GM12878 (cell line): ENCODE measurements at regions not wholly inside any gene's neighbourhood (a gene's known extent, or its start where the extent isn't known, plus 50 kb on each side); places are given as distances from the start of the nearest gene placed in this dataset.

Source experiments
- ATAC-seq: fragments of 200-7000 bp; cut with Tn5 transposase; 3 replicates; pipeline ENCODE4 v1.9.1; 2020; ENCODE audit warnings: mild to moderate bottlenecking, moderate library complexity
- BruUV-seq: library from RNA; stranded (reverse); fragments of 400-500 nt; replicated peaks from 2 replicates; lab custom pipeline; 2021; lab: Mats Ljungman, UMichigan
- CTCF ChIA-PET: fragments of 300-600 bp; sonication (Branson Sonifier 250); formaldehyde crosslinking; extraction: SDS; loops from one replicate; lab custom pipeline; 2021; ENCODE audit warnings: inconsistent platforms; lab: Yijun Ruan, JAX
- POLR2A ChIA-PET: fragments of 350-600 bp; formaldehyde crosslinking; extraction: SDS; loops from one replicate; lab custom pipeline; 2021; ENCODE audit warnings: inconsistent platforms; lab: Charles Lee
- RAD21 ChIA-PET: fragments of 300-600 bp; sonication (Branson Sonifier 250); formaldehyde crosslinking; loops from one replicate; lab custom pipeline; 2023; ENCODE audit warnings: antibody characterized with exemption; ENCODE audit not compliant: unreplicated experiment; lab: Charles Lee
- SMC1A ChIA-PET: fragments of 300-600 bp; sonication (Branson Sonifier 250); formaldehyde crosslinking; loops from one replicate; lab custom pipeline; 2023; ENCODE audit not compliant: unreplicated experiment, uncharacterized antibody; lab: Charles Lee
- DNase-seq: peaks from one replicate; pipeline ENCODE4 v3.0.0-alpha.2; 2011; ENCODE audit warnings: low read depth, low spot score
- FAIRE-seq: peaks from 3 replicates; lab custom pipeline; 2011; peaks lifted over from hg19 to GRCh38; lab: Jason Lieb, UNC
- H2AFZ ChIP-seq: 2 replicates; pipeline ENCODE4 v1.6.0; 2011; ENCODE audit warnings: low read depth, low read length, control low read depth; ENCODE audit not compliant: control insufficient read depth
- H3K27ac ChIP-seq: 2 replicates; pipeline ENCODE4 v1.5.1; 2011; ENCODE audit warnings: control low read depth; ENCODE audit not compliant: control insufficient read depth, insufficient read depth
- H3K27me3 ChIP-seq, 2 experiments: replicated peaks in 1 of 2; 2 replicates each; pipeline versions ENCODE4 v1.6.0 to v1.6.1; 2011; ENCODE audit warnings: low read length in 1 of 2; ENCODE audit not compliant: control insufficient read depth in 2 of 2, insufficient read depth in 2 of 2
- H3K36me3 ChIP-seq, 2 experiments: 2 replicates each; pipeline ENCODE4 v1.5.1; 2011; ENCODE audit warnings: low read length in 1 of 2; ENCODE audit not compliant: control insufficient read depth in 2 of 2, insufficient read depth in 2 of 2
- H3K4me1 ChIP-seq: 2 replicates; pipeline ENCODE4 v1.6.1; 2011; ENCODE audit warnings: mild to moderate bottlenecking, low read length, moderate library complexity, mixed read lengths; ENCODE audit not compliant: control insufficient read depth, insufficient read depth
- H3K4me2 ChIP-seq: 2 replicates; pipeline ENCODE4 v1.6.0; 2011; ENCODE audit warnings: control low read depth; ENCODE audit not compliant: control insufficient read depth, insufficient read depth
- H3K4me3 ChIP-seq: fragments of 200-600 bp; sonication (generic); 2 replicates; pipeline ENCODE4 v1.5.1; 2016
- H3K79me2 ChIP-seq: 2 replicates; pipeline ENCODE4 v1.6.0; 2011; ENCODE audit warnings: low read length; ENCODE audit not compliant: control insufficient read depth, insufficient read depth
- H3K9ac ChIP-seq: 2 replicates; pipeline ENCODE4 v1.8.0; 2011; ENCODE audit warnings: low read length, control low read depth, mixed read lengths; ENCODE audit not compliant: control insufficient read depth, insufficient read depth
- H3K9me3 ChIP-seq: replicated peaks from 3 replicates; pipeline ENCODE4 v1.5.1; 2011; ENCODE audit warnings: mild to moderate bottlenecking, low read length; ENCODE audit not compliant: control insufficient read depth, insufficient read depth
- H4K20me1 ChIP-seq: 2 replicates; pipeline ENCODE4 v1.6.0; 2011; ENCODE audit not compliant: control insufficient read depth, insufficient read depth
- BMI1 ChIP-seq: fragments of 450-650 bp; IDR thresholded peaks from 2 replicates; pipeline ENCODE4 v1.6.1; 2016; ENCODE audit warnings: mild to moderate bottlenecking, moderate library complexity, borderline replicate concordance
- BRCA1 ChIP-seq: IDR thresholded peaks from 2 replicates; pipeline ENCODE4 v1.6.1; 2011; ENCODE audit warnings: low read depth, low read length, improper control_type of control experiment
- EP300 ChIP-seq, 2 experiments: fragments of 150-350 bp in 1 of 2; IDR thresholded peaks; 2 replicates each; pipeline ENCODE4 v1.6.1; 2011 to 2012; ENCODE audit warnings: low read depth in 2 of 2, low read length in 2 of 2, borderline replicate concordance in 1 of 2, improper control_type of control experiment in 1 of 2, inconsistent platforms in 1 of 2; ENCODE audit not compliant: control insufficient read depth in 1 of 2
- GATAD2B ChIP-seq: fragments of 450-650 bp; conservative IDR thresholded peaks from 2 replicates; pipeline ENCODE4 v1.6.1; 2017; ENCODE audit warnings: low read depth, mild to moderate bottlenecking, moderate library complexity
- HCFC1 ChIP-seq: fragments of 150-350 bp; IDR thresholded peaks from 2 replicates; pipeline ENCODE4 v1.6.1; 2014; ENCODE audit warnings: low read length
- HDAC6 ChIP-seq: fragments of 200-600 bp; sonication (generic); IDR thresholded peaks from one replicate; pipeline ENCODE4 v1.8.0; 2017; ENCODE audit warnings: antibody characterized with exemption; ENCODE audit not compliant: unreplicated experiment
- LARP7 ChIP-seq: fragments of 450-650 bp; IDR thresholded peaks from 2 replicates; pipeline ENCODE4 v1.6.1; 2017; ENCODE audit warnings: mild to moderate bottlenecking
- PAX8 ChIP-seq: fragments of 450-650 bp; IDR thresholded peaks from 2 replicates; pipeline ENCODE4 v1.6.1; 2017; ENCODE audit warnings: mild to moderate bottlenecking, moderate library complexity
- SMAD5 ChIP-seq: IDR thresholded peaks from 2 replicates; pipeline ENCODE4 v1.6.1; 2016; ENCODE audit warnings: antibody characterized with exemption, low read depth
- TAF1 ChIP-seq: IDR thresholded peaks from 2 replicates; pipeline ENCODE4 v1.6.1; 2011; ENCODE audit warnings: mild to moderate bottlenecking, low read depth, low read length, borderline replicate concordance
- TBL1XR1 ChIP-seq: IDR thresholded peaks from 2 replicates; pipeline ENCODE4 v1.6.1; 2012; ENCODE audit warnings: low read depth, low read length, improper control_type of control experiment
- USF2 ChIP-seq: IDR thresholded peaks from 2 replicates; pipeline ENCODE4 v1.6.1; 2011; ENCODE audit warnings: low read depth, low read length, improper control_type of control experiment, borderline replicate concordance
- ZNF622 ChIP-seq: fragments of 450-650 bp; IDR thresholded peaks from 2 replicates; pipeline ENCODE4 v1.6.1; 2017; ENCODE audit warnings: mild to moderate bottlenecking, inconsistent platforms
- WGBS: methylation state at CpG from one replicate; pipeline ENCODE4 v1.1.6; 2016; ENCODE audit warnings: low lambda C conversion rate; ENCODE audit not compliant: insufficient replicate concordance, insufficient coverage; ENCODE audit errors: missing lambda C conversion rate; 5-methylcytosine and 5-hydroxymethylcytosine counted together
- in situ Hi-C: fragments of 300-500 bp; cut with MboI; formaldehyde crosslinking; loops from 9 replicates; pipeline ENCODE4 v1.14.3; 2018; ENCODE audit warnings: mixed read lengths
- intact Hi-C: fragments of 100-400 bp; cut with micrococcal nuclease; formaldehyde crosslinking; loops from one replicate; pipeline ENCODE4 v1.14.2; 2022; ENCODE audit not compliant: unreplicated experiment
- TF ChIP-seq, protein P1 (sequence below): fragments of 450-650 bp; IDR thresholded peaks from 2 replicates; pipeline ENCODE4 v1.6.1; 2017; ENCODE audit warnings: mild to moderate bottlenecking
- TF ChIP-seq, protein P2 (sequence below): IDR thresholded peaks from 2 replicates; pipeline ENCODE4 v1.6.1; 2011; ENCODE audit warnings: borderline replicate concordance, low read depth, mild to moderate bottlenecking, moderate library complexity, mixed read lengths, low read length; ENCODE audit not compliant: insufficient read depth; ENCODE audit errors: extremely low read length

GRCh38 chr6:105739764-105740163, 336.9 kb upstream of the PREP start:
- Histone ChIP-seq H3K4me3 (no peak overlapping the region), H3K9ac (no peak overlapping the region), H3K27ac (no peak overlapping the region), H3K9me3 (no peaks in the 10 kb centered on the region; the same call in 2 of the 3 replicates), H3K36me3 (no peaks in the 10 kb centered on the region), H3K27me3 (no peaks in the 10 kb centered on the region), H3K79me2 (no peaks in the 10 kb centered on the region), H2AFZ (no peak overlapping the region), H3K4me1 (peaks cover 5% of the 10 kb centered on the region; the same call in 1 of the 2 replicates), H4K20me1 (no peaks in the 10 kb centered on the region), H3K4me2 (no peak overlapping the region)
- ChIA-PET CTCF (interaction anchor here (0.9 to 2.4 kb wide), 2 partner anchors 307 to 483 kb away, joined by 3 to 6 read pairs; no protein-coding TSS in a partner anchor), RAD21 (interaction anchor here (2.5 kb wide), 1 partner anchor 484 kb away, joined by 8 read pairs; no protein-coding TSS in a partner anchor), POLR2A (no interaction called here), SMC1A (interaction anchor here (0.7 to 1.9 kb wide), 5 partner anchors 9 to 484 kb away, joined by 3 to 6 read pairs (median 3); no protein-coding TSS in a partner anchor)
- intact Hi-C loops (loop anchor here (5.0 kb wide), 1 partner anchor 153 kb away; no protein-coding TSS in a partner anchor), in situ Hi-C loops (loop anchor here (10.0 kb wide), 3 partner anchors 355 to 565 kb away; no protein-coding TSS in a partner anchor)
- WGBS: 27% methylated on average over 2 of the region's 2 CpGs
- TF ChIP-seq HCFC1 (no peak), LARP7 (no peak), GATAD2B (no peak), USF2 (no peak), TBL1XR1 (no peak), EP300 (IDR thresholded peaks at IDR 0.05; ENCODE audit: borderline replicate concordance in 1 of 2, control insufficient read depth in 1 of 2, low read depth in 2 of 2, low read length in 2 of 2) (no peak), BRCA1 (no peak), SMAD5 (no peak), TAF1 (no peak), HDAC6 (no peak), BMI1 (no peak), ZNF622 (no peak), PAX8 (no peak)
- TF ChIP-seq, protein P1, sequence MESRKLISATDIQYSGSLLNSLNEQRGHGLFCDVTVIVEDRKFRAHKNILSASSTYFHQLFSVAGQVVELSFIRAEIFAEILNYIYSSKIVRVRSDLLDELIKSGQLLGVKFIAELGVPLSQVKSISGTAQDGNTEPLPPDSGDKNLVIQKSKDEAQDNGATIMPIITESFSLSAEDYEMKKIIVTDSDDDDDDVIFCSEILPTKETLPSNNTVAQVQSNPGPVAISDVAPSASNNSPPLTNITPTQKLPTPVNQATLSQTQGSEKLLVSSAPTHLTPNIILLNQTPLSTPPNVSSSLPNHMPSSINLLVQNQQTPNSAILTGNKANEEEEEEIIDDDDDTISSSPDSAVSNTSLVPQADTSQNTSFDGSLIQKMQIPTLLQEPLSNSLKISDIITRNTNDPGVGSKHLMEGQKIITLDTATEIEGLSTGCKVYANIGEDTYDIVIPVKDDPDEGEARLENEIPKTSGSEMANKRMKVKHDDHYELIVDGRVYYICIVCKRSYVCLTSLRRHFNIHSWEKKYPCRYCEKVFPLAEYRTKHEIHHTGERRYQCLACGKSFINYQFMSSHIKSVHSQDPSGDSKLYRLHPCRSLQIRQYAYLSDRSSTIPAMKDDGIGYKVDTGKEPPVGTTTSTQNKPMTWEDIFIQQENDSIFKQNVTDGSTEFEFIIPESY: no peak
- TF ChIP-seq, protein P2, sequence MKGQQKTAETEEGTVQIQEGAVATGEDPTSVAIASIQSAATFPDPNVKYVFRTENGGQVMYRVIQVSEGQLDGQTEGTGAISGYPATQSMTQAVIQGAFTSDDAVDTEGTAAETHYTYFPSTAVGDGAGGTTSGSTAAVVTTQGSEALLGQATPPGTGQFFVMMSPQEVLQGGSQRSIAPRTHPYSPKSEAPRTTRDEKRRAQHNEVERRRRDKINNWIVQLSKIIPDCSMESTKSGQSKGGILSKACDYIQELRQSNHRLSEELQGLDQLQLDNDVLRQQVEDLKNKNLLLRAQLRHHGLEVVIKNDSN: no peak
- DNase-seq (no peak), FAIRE-seq (no peak), ATAC-seq (no peak)
- no TSS peak for BruUV-seq
